Gastroesophageal sphincter (tissue), 3 donors: ENCODE measurements at regions not wholly inside any gene's neighbourhood (a gene's known extent, or its start where the extent isn't known, plus 50 kb on each side); places are given as distances from the start of the nearest gene placed in this dataset.

Experiments
- CTCF ChIP-seq, 4 experiments: fragments of 200-600 bp in 2 of 4; fragments of 450-650 bp in 2 of 4; sonication (generic) in 1 of 4; IDR thresholded peaks; one replicate each; pipeline ENCODE4 v1.5.1; 2017 to 2019; ENCODE audit warnings: antibody characterized with exemption in 4 of 4, mild to moderate bottlenecking in 2 of 4, moderate library complexity in 2 of 4
- POLR2A ChIP-seq, 2 donors: fragments of 450-650 bp; IDR thresholded peaks; one replicate each; pipeline ENCODE4 v1.6.1; 2017; ENCODE audit warnings: antibody characterized with exemption in 2 of 2, mild to moderate bottlenecking in 2 of 2, moderate library complexity in 1 of 2
- POLR2AphosphoS5 ChIP-seq: sonication (generic); formaldehyde crosslinking; IDR thresholded peaks from one replicate; pipeline ENCODE4 v1.6.1; 2017; ENCODE audit warnings: antibody characterized with exemption

GRCh38 chr22:47665151-47665550, 902.7 kb downstream of the TBC1D22A start:
- no peak for TF ChIP-seq POLR2A (IDR thresholded peaks at IDR 0.05)
- TF ChIP-seq POLR2AphosphoS5: no peak
- TF ChIP-seq CTCF (IDR thresholded peaks at IDR 0.05): no peak
